ENCODE measurements at regions not wholly inside any gene's neighbourhood (a gene's known extent, or its start where the extent isn't known, plus 50 kb on each side); places are given as distances from the start of the nearest gene placed in this dataset.
"Not testable (repeated sequence)": the region's sequence is repeated elsewhere in the genome, so short reads cannot be mapped to it uniquely, and the experiment has no call there.

DNA sequence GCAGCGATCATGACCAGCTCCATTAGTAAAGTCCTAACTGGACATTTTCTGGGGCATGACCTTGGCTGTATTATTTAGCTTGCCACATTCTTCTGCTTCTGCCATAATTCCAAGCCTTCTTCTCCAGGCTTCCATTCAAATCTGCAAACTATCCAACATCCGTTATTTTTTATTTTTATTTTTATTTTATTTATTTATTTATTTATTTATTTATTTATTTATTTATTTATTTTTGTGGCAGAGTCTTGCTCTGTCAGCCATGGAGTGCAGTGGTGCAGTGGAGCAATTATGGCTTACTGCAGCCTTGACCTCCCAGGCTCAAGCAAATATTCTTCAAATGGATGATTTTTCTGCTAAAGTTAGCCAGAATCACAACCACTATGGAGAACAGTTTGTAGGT is 187.2 kb upstream of the CDK1 start:
- no peak for DNase-seq (ENCODE audit: low read depth)
- Histone ChIP-seq H3K4me3 (ENCODE audit: low read depth, low read length) (no peak overlapping the region), H3K36me3 (ENCODE audit: control insufficient read depth, insufficient read depth, low read length) (no peaks in the 10 kb centered on the region), H3K27me3 (ENCODE audit: control insufficient read depth, insufficient read depth, low read length) (no peaks in the 10 kb centered on the region)
- TF ChIP-seq, protein P1, sequence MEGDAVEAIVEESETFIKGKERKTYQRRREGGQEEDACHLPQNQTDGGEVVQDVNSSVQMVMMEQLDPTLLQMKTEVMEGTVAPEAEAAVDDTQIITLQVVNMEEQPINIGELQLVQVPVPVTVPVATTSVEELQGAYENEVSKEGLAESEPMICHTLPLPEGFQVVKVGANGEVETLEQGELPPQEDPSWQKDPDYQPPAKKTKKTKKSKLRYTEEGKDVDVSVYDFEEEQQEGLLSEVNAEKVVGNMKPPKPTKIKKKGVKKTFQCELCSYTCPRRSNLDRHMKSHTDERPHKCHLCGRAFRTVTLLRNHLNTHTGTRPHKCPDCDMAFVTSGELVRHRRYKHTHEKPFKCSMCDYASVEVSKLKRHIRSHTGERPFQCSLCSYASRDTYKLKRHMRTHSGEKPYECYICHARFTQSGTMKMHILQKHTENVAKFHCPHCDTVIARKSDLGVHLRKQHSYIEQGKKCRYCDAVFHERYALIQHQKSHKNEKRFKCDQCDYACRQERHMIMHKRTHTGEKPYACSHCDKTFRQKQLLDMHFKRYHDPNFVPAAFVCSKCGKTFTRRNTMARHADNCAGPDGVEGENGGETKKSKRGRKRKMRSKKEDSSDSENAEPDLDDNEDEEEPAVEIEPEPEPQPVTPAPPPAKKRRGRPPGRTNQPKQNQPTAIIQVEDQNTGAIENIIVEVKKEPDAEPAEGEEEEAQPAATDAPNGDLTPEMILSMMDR (IDR thresholded peaks at IDR 0.05; ENCODE audit: insufficient read depth, low read length, poor library complexity, severe bottlenecking): no peak

DNA sequence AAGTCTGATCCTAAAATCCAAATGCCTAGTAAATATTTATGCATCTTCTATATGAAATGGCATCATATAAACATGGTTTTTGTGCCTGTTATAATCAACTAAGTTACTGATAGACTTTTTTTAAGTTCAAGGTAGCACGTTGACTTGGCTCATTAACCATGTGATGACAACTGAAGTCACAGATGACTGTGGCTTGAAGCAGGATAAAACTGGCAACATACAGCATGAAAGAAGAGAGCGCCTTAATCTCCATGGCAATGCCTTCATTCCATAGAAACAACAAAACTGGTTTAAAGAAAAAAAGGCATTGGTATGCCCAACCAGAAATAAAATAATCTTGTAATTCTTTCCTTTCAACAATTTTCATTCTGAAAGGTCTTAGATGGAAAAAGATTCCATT is 188.9 kb upstream of the CDK1 start:
- Histone ChIP-seq H3K27me3 (ENCODE audit: control insufficient read depth, insufficient read depth, low read length) (no peaks in the 10 kb centered on the region), H3K4me3 (ENCODE audit: low read depth, low read length) (no peak overlapping the region), H3K36me3 (ENCODE audit: control insufficient read depth, insufficient read depth, low read length) (no peaks in the 10 kb centered on the region)
- DNase-seq (ENCODE audit: low read depth): no peak
- TF ChIP-seq, protein P1 (IDR thresholded peaks at IDR 0.05; ENCODE audit: insufficient read depth, low read length, poor library complexity, severe bottlenecking): no peak

DNA sequence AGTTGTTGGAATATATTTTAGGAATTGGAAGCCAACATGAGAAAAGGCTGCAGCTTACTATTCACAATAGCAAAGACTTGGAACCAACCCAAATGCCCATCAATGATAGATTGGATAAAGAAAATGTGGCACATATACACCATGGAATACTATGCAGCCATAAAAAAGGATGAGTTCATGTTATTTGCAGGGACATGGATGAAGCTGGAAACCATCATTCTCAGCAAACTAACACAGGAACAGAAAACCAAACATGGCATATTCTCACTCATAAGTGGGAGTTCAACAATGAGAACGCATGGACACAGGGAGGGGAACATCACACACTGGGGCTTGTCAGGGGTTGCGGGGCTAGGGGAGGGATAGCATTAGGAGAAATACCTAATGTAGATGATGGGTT is 192.1 kb upstream of the ANK3 start:
- not testable (repeated sequence) for DNase-seq (ENCODE audit: low read depth); H3K27me3 ChIP-seq (ENCODE audit: control insufficient read depth, insufficient read depth, low read length); H3K36me3 ChIP-seq (ENCODE audit: control insufficient read depth, insufficient read depth, low read length); H3K4me3 ChIP-seq (ENCODE audit: low read depth, low read length)

DNA sequence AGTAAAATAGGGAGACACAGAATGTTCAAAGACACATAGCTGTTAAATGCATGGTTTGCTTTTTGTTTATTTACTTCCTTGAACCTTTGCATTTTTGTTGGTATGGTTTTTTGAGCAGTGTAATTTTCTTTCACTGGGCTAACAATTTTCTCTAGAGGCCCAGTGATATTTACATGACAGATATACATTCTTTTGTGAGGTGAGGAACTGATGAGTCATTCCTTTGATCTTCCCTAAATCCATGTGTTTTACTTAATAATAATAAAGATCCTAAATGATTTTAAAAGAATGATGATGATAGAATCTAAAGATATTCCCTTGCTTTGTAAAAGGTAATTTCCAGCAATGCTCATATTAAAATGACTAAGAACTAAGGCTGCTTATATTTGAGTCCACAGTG is 188.5 kb upstream of the ANK3 start:
- DNase-seq (ENCODE audit: low read depth): no peak
- Histone ChIP-seq H3K27me3 (ENCODE audit: control insufficient read depth, insufficient read depth, low read length) (no peaks in the 10 kb centered on the region), H3K4me3 (ENCODE audit: low read depth, low read length) (no peak overlapping the region), H3K36me3 (ENCODE audit: control insufficient read depth, insufficient read depth, low read length) (no peaks in the 10 kb centered on the region)
- TF ChIP-seq, protein P1 (IDR thresholded peaks at IDR 0.05; ENCODE audit: insufficient read depth, low read length, poor library complexity, severe bottlenecking): no peak

DNA sequence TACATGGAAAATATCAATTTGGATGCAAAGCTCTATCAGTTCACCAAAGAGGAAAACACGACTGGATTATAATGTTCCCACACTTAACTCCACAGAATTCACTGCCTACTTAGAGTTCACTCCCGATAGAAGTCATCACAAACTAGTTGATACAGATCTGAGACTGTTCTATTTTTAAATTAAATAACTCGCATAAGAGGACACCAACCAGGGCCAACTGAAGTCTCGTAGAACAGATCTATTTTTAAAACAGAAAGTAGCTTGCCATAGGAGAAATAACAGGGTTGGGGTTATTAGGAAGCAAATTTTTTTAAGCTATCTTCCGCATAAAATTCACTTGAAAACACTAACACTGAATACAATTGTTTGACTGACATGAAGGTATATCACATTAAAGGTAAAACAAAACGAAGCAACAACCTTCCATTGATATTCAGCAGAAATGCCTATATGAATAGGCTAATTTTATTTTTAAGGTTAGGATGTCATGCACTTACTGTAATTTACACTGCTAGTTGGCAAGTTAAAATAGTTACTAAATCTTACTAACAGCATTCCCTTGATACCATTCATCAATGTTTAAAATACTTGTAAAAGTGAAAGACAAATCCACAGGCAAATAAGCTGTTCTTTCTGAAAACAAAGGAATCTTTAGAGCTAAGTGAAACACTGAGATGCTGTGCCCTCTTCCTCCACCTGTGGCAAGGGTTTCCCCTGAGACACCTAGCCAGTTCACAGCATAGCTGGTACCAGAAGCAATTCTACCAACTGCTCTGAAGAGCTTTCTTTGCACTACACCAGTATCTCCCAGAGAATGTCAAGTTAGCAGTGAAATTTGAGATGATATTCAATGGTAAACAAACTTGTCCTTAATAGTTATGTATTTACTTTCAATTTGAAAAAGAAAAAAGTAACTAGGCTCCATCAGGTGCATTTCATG is 186.7 kb upstream of the ANK3 start:
- H3K36me3 ChIP-seq (ENCODE audit: control insufficient read depth, insufficient read depth, low read length): no peaks in the 10 kb centered on the region
- no peak for DNase-seq (ENCODE audit: low read depth)
- no peak overlapping the region for H3K4me3 ChIP-seq (ENCODE audit: low read depth, low read length)
- TF ChIP-seq, protein P1 (IDR thresholded peaks at IDR 0.05; ENCODE audit: insufficient read depth, low read length, poor library complexity, severe bottlenecking): no peak
- H3K27me3 ChIP-seq (ENCODE audit: control insufficient read depth, insufficient read depth, low read length): no peaks in the 10 kb centered on the region

DNA sequence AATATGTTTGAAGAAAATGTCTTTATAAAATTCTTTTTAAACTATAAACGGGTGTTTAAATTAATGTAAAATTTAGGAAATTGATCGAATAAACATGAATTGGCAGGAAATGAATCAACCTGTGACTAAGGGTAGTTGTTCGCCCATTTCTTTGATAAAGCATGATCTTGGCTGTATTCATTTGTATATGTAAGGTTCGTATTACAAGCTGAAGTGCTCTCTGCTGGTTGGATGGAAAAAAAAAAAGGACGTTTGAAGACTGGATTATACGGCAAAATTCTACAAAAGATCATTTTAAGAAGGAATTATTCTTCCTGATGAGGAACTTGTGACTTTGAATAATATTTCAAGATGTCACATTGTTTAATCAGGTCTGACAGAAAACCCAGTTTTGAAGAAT is 185.4 kb upstream of the ANK3 start:
- TF ChIP-seq, protein P1 (IDR thresholded peaks at IDR 0.05; ENCODE audit: insufficient read depth, low read length, poor library complexity, severe bottlenecking): no peak
- Histone ChIP-seq H3K4me3 (ENCODE audit: low read depth, low read length) (no peak overlapping the region), H3K27me3 (ENCODE audit: control insufficient read depth, insufficient read depth, low read length) (no peaks in the 10 kb centered on the region), H3K36me3 (ENCODE audit: control insufficient read depth, insufficient read depth, low read length) (no peaks in the 10 kb centered on the region)
- no peak for DNase-seq (ENCODE audit: low read depth)

Measured in kidney epithelial cell (primary cell).